ENCODE measurements at regions not wholly inside any gene's neighbourhood (a gene's known extent, or its start where the extent isn't known, plus 50 kb on each side); places are given as distances from the start of the nearest gene placed in this dataset.

GRCh38 chr6:79777713-79778579 is 146.8 kb downstream of the SH3BGRL2 start (continued):
- TF ChIP-seq HMGXB4 (CRISPR knock-in tag; IDR thresholded peaks at IDR 0.05) (peak; percentile 66; the same call in 1 of the 2 replicates), MXD4 (CRISPR knock-in tag; IDR thresholded peaks at IDR 0.05; ENCODE audit: borderline replicate concordance) (no peak), GRHL2 (CRISPR knock-in tag; IDR thresholded peaks at IDR 0.05; ENCODE audit: insufficient replicate concordance, severe bottlenecking) (no peak), SMAD4 (CRISPR knock-in tag; IDR thresholded peaks at IDR 0.05) (no peak), ZBTB43 (CRISPR knock-in tag; IDR thresholded peaks at IDR 0.05) (no peak), TEAD4 (CRISPR knock-in tag; IDR thresholded peaks at IDR 0.05) (no peak), ZNF416 (CRISPR knock-in tag; IDR thresholded peaks at IDR 0.05) (no peak), SP1 (CRISPR knock-in tag; conservative IDR thresholded peaks at IDR 0.05) (no peak)

- POLR2A ChIA-PET, result no interaction called here
- Mint-ChIP-seq H3K27me3 (ENCODE audit: low read depth) (peaks cover 4% of the 10 kb centered on the region), H3K36me3 (no peaks in the 10 kb centered on the region), H3K9me3 (no peaks in the 10 kb centered on the region), H3K27ac (no peak overlapping the region), H3K4me3 (no peak overlapping the region), H3K4me1 (peaks cover 7% of the 10 kb centered on the region)
- ATAC-seq, result no peak
- no peak for DNase-seq (ENCODE audit: low spot score)
- CTCF ChIA-PET, result interaction anchor here (1.8 kb wide), 1 partner anchor 93 kb away, joined by 8 read pairs; no protein-coding TSS in a partner anchor
- TF ChIP-seq ETV6 (CRISPR knock-in tag; IDR thresholded peaks at IDR 0.05) (no peak), SMAD3 (CRISPR knock-in tag; IDR thresholded peaks at IDR 0.05; ENCODE audit: borderline replicate concordance) (no peak), ZNF263 (CRISPR knock-in tag; IDR thresholded peaks at IDR 0.05; ENCODE audit: low read depth) (no peak), AFF4 (CRISPR knock-in tag; IDR thresholded peaks at IDR 0.05; ENCODE audit: borderline replicate concordance) (no peak), ZBTB21 (CRISPR knock-in tag; IDR thresholded peaks at IDR 0.05; ENCODE audit: borderline replicate concordance) (no peak), ZNF317 (CRISPR knock-in tag; IDR thresholded peaks at IDR 0.05; ENCODE audit: borderline replicate concordance, low read depth) (no peak), CREB1 (CRISPR knock-in tag; IDR thresholded peaks at IDR 0.05) (no peak), ZSCAN18 (CRISPR knock-in tag; IDR thresholded peaks at IDR 0.05) (no peak), EMX1 (CRISPR knock-in tag; IDR thresholded peaks at IDR 0.05) (no peak), IRF1 (CRISPR knock-in tag; IDR thresholded peaks at IDR 0.05) (no peak), ZNF423 (CRISPR knock-in tag; IDR thresholded peaks at IDR 0.05) (no peak), ATF6 (CRISPR knock-in tag; IDR thresholded peaks at IDR 0.05) (no peak), ATF3 (CRISPR knock-in tag; conservative IDR thresholded peaks at IDR 0.05) (no peak), MLX (CRISPR knock-in tag; IDR thresholded peaks at IDR 0.05) (no peak), ESRRA (CRISPR knock-in tag; IDR thresholded peaks at IDR 0.05; ENCODE audit: borderline replicate concordance) (no peak), FOXJ3 (CRISPR knock-in tag; IDR thresholded peaks at IDR 0.05; ENCODE audit: borderline replicate concordance) (no peak)
These were observed 144.9 kb downstream of the SH3BGRL2 start for GRCh38 chr6:79776076-79776475.
